Fibroblast of the conjunctiva (primary cell): ENCODE measurements at regions not wholly inside any gene's neighbourhood (a gene's known extent, or its start where the extent isn't known, plus 50 kb on each side); places are given as distances from the start of the nearest gene placed in this dataset.
"Not testable (repeated sequence)": the region's sequence is repeated elsewhere in the genome, so short reads cannot be mapped to it uniquely, and the experiment has no call there.

Experiments
- DNase-seq: peaks from one replicate; pipeline ENCODE4 v3.0.0-alpha.2; 2010; ENCODE audit warnings: low read depth

DNA sequence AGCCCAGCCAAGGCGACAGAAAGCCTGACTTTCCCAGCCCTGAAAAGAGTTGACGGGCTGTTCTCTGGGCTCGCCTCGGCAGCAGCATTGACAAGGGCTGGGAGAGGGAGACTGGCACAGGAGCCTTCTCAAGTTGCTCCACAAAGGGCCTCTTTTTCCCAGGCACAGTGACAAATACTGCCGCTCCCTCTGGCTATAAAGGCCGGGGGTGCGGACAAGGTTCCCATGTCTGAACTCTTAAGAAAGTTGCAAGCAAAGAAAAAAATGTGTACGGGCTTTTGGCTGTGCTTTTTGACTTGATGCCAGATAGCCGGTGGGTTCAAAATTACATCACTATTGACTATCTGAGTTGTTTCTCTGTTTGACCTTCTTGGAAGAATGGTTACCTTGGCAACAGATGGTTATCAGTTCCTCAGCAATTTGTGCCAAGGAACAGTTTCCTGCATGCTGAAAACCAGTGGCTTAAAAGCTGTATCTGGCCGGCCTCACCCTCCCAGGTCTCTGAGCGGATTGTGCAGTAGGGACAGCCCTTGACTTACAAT is 115.9 kb upstream of the EEPD1 start:
- DNase-seq = peak; percentile 91

DNA sequence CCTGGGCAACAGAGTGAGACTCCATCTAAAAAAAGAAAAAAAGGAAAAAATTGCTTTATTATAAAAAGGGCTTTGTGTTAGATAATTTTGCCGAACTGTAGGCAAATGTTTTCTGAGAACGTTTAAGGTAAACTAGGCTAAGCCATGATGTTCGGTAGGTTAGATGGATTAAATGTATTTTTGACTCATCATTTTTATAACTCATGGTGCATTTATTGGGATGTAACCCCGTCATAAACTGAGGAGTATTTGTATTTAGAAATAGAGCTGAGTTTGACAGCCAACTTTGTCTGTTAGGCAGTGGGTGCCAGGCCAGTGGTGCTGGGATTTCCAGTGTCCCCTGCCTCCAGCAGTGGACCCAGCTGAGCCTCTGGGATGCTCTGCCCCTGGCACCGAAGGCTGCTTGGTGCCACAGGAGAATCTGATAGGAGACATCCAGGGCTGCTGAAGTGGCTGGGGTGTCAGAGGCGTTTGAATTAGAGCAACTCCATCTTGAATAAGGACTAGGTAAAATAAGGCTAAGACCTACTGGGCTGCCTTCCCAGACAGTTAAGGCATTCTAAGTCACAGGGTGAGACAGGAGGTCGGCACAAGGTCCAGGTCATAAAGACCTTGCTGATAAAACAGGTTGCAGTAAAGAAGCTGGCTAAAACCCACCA is 114.9 kb upstream of the EEPD1 start:
- DNase-seq = no peak

DNA sequence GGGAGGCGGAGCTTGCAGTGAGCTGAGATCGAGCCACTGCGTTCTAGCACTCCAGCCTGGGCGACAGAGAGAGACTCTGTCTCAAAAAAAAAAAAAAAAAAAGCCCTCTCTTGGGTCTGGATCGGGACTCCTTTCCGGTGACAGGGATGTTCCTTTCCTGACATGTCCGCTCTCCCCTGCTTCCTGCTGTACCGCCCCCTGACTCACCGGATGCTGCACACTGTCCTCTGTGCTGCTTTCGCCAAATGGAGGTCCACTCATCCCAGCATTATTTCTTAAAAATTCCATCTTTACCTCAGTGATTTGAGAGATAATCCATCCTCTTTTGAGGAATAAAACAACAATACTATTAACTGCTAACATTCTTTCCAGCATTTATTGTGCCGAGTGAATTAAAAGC is 113.8 kb upstream of the EEPD1 start:
- no peak for DNase-seq

DNA sequence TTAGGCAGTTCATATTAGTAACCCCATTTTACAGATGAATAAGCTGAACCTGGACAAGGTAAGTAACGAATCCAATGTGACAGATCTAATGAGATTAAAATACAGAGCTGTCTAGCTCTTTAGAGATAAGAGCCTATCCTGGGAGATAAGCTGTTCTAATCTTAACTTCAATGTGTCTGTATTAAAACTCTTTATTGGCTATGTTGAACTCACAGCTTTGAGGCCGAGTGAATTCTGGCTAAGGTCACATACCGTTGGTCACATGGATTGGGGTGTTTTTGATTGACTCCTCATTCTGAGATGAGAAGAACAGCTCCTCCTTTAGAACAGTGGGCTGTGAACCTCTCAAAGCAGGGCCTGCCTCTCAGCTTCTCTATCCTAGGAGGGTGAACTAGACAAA is 113.4 kb upstream of the EEPD1 start:
- DNase-seq = no peak

DNA sequence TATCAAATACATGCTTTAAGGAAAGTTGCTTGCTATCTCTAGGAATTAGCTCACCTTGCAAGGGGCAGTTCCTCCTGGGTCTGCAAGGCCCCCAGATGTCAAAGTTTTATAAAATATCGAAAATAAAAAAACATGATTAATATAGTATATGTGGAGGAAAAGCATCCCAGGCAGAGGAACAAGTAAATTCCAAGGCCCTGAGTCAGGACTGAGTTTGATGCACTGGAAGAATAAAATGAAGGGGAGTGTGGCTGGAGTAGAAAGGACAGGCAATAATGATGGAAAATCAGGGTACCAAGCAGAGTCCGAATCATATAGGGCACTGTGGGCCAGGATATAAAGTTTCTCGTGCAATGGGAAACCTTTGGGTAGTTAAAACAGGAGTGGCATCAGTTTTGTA is 112.4 kb upstream of the EEPD1 start:
- no peak for DNase-seq

DNA sequence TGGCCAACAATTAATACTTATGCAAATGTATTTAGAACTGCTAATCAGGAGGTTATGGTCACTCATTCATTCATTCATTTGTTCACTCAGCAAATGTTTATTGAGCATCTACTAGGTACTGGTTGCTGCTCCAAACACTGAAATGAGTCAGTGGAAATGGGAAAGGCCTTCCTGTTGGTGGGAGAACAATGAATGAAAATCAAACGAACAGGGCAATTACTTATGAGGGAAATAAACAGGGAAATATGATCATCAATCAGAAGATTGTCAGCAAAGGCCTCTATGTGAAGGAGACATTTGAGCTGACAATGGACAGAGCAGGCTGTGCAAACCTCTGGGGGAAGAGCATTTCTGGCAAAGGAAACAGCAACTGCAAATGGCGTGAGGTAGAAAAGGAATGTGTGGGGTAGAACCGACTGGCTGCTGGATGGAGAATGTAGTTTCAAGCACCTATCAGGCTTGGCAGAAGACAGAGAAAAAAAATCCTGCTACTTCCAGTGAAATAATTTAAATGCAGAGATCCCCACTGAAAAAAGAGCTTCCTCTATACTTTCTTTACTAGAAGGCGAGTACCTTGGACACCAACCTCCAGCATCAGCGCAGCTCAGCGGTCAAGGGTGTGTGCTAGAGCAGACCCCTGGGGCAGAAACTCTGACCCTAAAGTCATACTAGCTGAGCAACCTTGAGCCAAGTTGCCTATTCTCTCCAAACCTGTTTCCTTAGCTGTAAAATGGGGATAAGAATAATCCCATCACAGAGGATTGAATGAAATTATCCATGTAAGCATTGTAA is 108.8 kb upstream of the EEPD1 start:
- no peak for DNase-seq

DNA sequence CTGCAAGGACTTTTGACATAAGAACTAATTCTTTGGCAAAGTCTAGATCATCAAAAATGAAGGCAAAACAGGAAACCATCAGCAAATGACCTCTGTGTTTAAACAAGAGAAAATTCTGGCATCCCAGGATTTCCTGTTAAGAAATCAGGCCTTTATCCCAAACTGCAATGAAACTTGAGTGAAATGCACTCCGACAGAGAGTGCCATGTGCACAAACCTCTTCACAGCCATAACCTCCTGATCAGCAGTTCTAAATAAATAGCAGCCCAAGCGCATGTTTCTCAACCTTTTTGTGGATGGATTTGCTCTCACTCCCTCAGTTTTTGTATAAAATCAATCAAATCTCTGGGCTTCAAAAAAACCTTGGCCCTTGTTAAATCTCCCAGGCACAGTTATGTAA is 107.7 kb upstream of the EEPD1 start:
- DNase-seq = no peak

DNA sequence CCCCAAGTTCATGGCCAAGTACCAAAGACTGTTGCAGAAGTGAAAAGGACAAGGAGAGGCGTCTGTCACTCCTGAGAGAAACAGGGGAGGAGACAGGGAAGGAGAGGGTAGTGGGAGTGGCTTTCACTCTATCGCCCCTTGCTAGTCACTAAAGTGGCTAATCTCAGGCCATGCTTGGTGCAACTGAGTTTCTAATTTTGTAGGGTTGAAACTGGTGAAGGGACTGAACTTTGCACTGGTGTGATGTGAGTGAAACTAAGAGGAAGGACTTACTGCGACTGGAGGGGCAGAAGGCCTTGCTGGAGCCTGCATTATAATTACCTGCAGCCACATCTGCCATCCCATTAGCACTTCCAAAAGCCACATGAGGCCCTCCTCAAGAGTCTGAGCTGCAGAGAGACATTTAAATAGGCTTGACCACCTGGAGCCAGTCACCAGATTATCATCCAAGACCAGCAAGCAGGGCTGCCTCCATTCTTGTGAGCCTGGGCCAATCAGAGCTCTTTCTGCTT is 107.2 kb upstream of the EEPD1 start:
- no peak for DNase-seq

DNA sequence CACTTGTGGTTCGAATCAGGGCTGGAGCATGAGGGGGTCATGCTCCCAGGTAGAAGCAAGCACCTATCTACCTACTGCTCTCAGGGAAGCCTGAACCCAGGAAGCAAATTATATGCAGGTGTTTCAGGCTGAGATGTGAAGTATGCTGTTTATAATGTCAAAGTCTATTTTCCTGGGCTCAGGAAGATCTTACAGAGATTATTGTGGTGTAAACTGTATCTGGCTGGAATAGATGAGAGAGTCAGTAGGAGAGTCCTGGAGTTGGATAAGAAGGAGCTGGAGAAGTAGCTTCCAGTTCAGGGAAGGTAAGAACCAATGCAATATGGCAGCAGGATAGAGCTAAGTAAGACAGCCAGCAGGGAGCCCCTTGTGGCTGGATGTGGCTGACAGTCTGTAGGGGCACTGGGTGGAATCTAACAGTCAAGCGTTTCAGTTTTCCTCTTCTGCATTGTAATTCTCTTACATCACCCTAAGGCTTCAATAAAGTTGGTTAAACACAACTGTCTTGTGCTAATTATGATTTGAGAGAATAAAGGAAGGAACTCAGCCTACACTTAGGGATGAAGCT is 105.9 kb upstream of the EEPD1 start:
- no peak for DNase-seq

DNA sequence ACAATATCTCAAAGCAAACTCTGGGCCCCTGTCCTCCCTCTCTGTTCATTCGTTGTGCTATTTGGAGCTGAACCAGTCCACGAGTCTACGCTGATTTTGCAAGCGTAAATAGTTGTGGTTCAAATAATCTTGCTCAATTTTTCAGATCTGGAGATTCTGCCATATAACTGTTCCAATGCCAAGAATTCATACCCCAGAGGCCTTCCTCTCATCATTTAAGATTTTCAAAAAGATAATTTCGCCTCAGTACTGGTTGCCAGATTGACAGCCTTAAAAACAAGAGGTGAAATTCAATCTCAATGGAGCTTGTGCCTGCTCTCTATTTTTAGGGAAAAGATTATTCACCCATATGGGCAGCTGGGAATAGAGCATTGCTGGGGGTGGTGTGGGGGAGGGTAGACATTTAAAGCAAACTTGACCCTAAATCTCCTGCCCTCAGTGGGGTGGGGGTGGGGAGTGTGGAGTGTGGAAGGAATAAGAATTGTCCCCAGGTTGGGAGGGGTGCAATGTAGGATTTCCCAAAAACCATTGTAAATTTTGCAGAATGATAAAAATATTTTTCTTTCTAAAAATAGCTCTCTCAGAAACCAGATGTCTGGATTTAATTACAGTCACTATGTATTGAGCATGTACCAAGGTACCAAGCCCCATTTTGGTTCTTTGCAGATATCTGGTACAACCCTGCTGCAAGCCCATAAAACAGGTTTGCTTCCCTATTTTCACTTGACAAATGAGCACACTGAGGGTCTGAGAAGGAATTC is 104.7 kb upstream of the EEPD1 start:
- peak; percentile 94 for DNase-seq

DNA sequence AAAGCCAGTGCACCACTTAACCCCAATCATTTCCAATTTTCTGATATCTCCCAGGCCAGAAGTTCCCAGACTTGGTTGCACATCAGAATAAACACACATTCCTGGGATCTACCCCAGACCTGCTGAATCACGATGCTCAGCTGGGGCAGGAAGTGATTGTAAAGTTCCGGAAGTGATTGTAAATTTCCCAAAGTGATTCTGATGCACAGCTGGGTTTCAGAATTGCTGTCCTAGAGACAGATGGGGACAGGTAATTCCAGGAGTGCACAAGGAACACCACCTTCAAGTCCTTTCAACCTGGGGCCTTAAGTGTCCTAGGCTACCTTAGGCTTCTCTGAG is 104.2 kb upstream of the EEPD1 start:
- no peak for DNase-seq

DNA sequence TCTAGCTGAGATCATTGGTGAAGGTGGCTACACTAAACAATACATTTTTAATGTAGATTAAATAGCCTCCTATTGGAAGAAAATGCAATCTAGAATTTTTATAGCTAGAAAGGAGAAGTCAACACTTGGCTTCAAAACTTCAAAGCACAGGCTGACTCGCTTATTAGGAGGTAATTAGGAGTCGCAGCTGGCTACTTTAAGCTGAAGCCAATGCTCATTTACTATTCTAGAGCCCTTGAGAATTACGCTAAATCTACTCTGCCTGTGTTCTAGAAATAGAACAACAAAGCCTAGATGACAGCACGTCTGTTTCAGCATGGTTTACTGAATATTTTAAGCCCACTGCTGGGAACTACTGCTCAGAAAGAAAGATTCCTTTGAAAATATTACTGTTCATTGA is 101.6 kb upstream of the EEPD1 start:
- no peak for DNase-seq

DNA sequence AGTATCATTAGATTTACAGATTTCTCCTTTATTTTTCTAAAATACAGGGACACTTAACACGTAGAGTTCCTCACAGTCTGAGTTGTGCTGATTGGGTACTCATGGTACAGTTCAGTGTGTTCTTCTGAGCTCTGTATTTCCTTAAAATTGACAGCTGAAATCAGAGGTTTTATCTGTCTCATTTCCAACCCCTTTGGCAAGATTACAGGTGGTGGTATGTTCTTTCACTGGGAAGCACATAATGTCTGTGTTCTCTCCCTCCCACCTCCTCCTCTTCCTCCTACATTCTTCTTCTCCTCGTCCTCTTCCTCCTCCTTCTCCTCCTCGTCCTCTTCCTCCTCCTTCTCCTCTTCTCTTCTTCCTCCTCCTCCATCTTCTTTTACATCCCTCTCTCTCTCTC is 99.5 kb upstream of the EEPD1 start:
- DNase-seq = no peak

DNA sequence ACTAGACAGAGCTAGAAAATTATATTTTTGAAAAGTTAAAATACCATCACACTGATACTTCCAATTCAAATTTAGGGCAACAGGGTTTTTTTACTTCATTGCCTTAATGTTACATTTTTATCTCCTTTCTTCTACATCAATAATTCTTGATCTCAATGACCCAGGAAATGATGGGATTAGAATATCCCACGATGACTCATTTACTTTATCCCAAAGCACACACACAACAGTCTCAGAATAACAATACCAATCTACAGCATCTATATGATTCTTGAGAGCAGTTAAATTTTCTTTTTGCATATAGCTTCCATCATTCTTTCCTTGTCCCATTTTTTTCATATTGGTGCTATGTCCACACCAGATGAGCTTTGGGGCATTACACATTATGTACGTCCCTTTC is 98.4 kb upstream of the EEPD1 start:
- DNase-seq = no peak

DNA sequence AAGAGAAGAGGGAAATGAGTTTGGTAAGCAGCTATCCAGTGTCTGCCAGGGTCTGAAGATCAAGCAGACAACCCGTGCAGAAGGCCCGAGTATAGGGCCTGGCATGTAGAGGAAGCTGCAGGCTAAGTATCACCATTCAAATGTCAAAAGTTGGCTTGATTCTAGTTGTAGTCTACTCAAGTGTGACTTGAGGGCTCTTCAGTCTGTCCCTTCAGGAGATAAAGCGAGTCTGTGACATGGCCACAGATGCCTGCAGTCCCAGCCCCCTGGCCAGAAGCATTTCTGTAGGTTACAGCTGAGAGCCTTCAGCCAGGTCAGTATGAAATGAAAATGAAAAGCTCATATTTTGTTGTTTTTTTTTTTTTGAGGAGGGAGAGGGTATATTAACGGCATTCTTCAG is 97.8 kb upstream of the EEPD1 start:
- DNase-seq = no peak

DNA sequence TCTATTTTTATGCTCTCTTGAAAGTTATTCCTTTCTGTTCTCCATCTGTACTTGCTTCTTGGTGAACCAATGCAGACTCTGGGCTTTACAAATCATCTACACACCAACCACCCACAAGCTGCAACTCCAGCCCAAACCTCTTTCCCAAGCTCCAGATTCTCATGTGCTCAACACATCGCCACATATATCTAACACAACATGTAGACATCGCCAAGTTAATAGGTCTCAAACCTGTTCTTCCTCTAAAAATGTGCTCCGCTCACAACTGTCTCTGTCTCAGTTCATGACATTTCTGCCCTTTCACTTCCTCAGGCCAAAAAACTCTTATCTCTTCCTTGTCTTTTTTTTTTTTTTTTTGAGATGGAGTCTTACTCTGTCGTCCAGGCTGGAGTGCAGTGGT is 95.7 kb upstream of the EEPD1 start:
- no peak for DNase-seq

DNA sequence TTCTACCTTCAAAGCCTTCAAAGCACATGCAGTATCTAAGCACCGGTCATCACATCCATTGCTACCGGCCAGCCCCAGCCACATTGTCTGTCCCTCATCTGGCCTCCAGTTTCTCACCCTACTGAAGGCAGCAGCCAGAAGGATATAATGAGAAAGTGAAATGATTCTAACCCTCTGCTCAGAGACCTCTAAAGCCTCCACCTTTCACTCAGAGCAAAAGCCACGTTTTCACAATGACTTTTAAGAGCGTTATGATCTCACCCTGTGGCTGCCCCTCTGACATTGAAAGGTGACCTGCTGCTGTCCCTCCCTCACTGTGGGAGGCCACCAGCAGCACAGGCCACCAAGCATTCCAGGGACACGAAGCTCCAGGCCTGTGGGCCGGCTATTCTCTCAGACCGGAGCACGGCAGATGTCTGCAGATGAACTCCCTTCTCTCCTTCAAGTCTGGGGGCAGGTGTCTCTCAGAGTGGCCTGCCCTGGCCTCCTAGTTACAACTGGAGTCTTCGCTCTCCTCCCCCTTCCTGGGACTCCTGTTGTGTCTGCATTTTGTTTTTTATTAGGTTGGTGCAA is 94.9 kb upstream of the EEPD1 start:
- no peak for DNase-seq

DNA sequence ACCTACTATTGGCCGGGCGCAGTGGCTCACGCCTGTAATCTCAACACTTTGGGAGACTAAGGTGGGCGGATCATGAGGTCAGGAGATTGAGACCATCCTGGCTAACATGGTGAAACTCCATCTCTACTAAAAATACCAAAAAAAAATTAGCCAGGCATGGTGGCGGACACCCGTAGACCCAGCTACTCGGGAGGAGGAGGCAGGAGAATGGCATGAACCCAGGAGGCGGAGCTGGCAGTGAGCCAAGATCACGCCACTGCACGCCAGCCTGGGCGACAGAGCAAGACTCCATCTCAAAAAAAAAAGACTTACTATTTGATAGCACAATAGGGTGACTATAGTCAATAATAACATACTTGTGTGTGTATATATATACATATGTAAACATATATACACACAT is 92.7 kb upstream of the EEPD1 start:
- DNase-seq = not testable (repeated sequence)

DNA sequence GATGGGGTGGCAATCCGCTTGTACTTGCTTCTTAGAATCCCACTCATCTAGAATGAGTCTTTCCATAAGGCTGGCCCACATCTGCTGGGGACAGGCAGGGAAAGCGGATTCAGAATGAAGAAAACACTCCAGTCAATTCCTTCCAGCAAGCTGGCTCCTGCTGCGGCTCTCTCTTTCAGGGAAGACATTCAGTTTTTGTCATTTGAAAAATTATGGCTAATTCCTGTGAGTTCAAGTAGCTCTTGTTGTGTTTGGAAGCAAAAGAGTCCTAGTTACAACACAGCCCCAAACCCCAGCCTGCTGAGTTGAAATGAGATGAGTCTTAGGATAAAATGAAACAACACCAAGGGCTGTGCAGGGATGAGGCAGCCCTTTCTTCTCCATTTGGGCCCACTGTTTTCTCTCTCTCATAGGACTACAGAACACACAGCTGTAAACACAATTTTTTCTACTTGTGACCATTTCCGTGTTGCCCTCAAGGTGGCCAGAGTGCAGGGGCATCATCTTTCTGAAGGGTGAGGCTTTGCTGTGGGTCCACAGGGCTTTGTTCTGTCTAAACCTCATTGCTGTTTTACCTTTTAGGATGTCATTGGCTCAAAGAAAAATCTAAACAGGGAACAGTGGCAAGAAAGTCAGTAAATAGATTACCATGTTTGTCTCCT is 90.8 kb upstream of the EEPD1 start:
- DNase-seq = no peak

DNA sequence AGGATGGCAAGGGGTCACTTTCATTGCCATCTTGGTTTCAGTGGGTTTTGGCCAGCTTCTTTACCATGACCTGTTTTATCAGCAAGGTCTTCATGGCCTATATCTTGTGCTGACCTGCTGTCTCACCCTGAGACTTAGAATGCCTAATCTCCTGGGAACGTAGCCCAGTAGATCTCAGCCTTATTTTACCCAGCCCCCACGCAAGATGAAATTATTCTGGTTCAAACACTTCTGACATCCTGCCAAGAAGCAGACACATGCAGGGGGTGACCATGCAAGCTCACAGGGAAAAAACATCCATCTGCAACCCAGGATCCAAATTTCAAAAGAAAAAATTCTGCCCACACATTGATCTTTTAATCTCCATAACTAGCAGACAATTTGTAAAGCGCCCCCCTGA is 88.4 kb upstream of the EEPD1 start:
- DNase-seq = no peak

DNA sequence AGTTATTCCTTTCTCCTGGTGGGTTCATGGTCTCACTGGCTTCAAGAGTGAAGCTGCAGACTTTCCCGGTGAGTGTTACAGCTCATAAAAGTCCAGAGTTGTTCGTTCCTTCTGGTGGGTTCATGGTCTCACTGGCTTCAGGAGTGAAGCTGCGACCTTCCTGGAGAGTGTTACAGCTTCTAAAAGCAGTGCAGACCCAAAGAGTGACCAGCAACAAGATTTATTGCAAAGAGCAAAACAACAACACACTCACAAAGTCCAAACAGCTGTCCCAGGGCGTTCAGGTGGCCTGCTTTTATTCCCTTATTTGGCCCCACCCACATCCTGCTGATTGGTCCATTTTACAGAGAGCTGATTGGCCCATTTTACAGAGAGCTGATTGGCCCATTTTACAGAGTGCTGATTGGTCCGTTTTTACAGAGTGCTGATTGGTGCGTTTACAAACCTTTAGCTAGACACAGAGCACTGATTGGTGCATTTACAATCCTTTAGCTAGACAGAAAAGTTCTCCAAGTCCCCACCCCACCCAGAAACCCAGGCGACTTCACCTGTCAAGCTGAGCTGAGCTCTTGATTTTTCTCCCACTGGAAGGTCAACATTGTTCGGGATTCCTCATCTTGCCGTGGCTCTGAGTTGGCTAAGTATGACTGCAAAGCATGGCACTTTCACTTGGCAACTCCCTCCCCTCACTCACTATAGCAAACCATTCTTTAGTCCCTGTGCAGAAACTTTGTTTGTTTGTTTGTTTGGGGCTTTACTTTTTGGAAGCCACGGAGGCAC is 87.3 kb upstream of the EEPD1 start:
- DNase-seq = not testable (repeated sequence)
